ENCODE measurements at regions not wholly inside any gene's neighbourhood (a gene's known extent, or its start where the extent isn't known, plus 50 kb on each side); places are given as distances from the start of the nearest gene placed in this dataset.

DNA sequence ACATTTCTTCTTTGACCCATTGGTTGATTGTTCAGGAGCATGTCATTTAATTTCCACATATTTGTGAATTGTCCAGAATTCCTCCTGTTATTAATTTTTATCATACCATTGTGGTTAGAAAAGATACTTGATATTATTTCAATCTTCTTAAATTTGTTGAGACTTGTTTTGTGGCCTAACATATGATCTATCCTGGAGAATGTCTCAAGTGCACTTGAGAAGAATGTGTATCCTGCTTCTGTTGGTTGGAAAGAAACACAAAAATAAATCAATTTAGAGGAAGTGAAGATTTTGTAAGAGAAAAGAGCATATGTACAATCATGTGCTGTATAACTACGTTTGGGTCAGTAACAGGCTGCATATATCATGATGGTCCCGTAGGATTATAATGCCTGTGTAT is 118.6 kb upstream of the CDC42EP3 start:
- DNase-seq (ENCODE audit: extremely low spot score) = no peak
- POLR2A ChIA-PET = no interaction called here
- TF ChIP-seq, protein P1, sequence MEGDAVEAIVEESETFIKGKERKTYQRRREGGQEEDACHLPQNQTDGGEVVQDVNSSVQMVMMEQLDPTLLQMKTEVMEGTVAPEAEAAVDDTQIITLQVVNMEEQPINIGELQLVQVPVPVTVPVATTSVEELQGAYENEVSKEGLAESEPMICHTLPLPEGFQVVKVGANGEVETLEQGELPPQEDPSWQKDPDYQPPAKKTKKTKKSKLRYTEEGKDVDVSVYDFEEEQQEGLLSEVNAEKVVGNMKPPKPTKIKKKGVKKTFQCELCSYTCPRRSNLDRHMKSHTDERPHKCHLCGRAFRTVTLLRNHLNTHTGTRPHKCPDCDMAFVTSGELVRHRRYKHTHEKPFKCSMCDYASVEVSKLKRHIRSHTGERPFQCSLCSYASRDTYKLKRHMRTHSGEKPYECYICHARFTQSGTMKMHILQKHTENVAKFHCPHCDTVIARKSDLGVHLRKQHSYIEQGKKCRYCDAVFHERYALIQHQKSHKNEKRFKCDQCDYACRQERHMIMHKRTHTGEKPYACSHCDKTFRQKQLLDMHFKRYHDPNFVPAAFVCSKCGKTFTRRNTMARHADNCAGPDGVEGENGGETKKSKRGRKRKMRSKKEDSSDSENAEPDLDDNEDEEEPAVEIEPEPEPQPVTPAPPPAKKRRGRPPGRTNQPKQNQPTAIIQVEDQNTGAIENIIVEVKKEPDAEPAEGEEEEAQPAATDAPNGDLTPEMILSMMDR (IDR thresholded peaks at IDR 0.05; ENCODE audit: control extremely low read depth, extremely low read depth, low read depth, missing control alignments) = no peak
- CTCF ChIA-PET = no interaction called here

DNA sequence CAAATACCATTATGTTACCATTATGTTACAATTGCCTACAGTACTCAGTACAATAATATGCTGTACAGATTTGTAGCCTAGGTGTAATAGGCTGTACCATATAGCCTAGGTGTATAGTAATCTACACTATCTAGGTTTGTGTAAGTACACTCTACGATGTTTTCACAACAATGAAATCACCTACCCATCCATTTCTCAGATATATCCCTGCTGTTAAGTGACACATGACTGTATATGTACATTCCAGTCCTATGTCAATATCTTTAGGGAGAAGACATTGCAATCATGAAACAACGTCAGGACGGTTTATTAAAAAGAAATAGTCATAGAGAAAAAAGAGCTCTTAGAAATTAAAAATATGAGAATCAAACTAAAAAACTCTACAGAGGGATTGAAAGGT is 119.0 kb upstream of the CDC42EP3 start:
- ChIA-PET POLR2A (no interaction called here), CTCF (no interaction called here)
- no peak for DNase-seq (ENCODE audit: extremely low spot score)
- TF ChIP-seq, protein P1 (IDR thresholded peaks at IDR 0.05; ENCODE audit: control extremely low read depth, extremely low read depth, low read depth, missing control alignments) = no peak

DNA sequence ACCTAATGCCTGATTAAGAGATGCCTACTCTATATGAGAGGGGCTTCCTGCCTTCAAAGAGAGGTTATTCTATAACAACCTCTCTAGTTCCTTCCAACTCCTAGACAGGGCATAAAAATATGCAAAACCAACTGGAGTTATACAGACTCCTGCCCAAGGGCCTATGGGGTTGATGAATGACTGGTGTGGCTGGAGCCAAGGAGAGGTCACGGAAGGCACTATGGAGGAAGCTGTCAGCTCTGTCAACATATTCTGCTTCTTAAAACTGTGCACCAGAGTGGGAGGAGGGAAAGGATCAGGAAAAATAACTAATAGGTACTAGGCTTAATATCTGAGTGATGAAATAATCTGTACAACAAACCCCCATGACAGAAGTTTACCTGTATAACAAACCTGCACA is 120.9 kb upstream of the CDC42EP3 start:
- ChIA-PET CTCF (interaction anchor here (0.8 to 2.2 kb wide), 4 partner anchors 9 to 20 kb away, joined by 3 to 7 read pairs (median 4); no protein-coding TSS in a partner anchor), POLR2A (no interaction called here)
- TF ChIP-seq, protein P1 (IDR thresholded peaks at IDR 0.05; ENCODE audit: control extremely low read depth, extremely low read depth, low read depth, missing control alignments) = no peak
- DNase-seq (ENCODE audit: extremely low spot score) = no peak

DNA sequence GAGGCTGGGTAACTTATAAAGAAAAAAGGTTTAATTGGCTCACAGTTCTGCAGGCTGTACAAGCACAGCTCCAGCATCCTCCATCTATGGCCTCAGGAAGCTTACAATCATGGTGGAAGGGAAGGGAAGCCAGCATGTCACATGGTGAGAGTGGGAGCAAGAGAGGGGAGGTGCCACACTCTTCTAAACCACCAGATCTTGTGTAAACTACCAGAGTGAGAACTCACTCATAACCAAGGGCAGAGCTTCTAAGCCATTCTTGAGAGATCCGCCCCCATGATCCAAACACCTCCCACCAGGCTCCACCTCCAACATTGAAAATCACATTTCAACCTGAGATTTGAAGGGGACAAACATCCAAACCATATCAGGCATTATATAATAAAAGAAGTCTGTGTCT is 121.6 kb upstream of the CDC42EP3 start:
- TF ChIP-seq, protein P1 (IDR thresholded peaks at IDR 0.05; ENCODE audit: control extremely low read depth, extremely low read depth, low read depth, missing control alignments) = no peak
- POLR2A ChIA-PET = no interaction called here
- CTCF ChIA-PET = interaction anchor here (0.8 to 2.2 kb wide), 3 partner anchors 9 to 20 kb away, joined by 3 to 7 read pairs (median 6); no protein-coding TSS in a partner anchor
- no peak for DNase-seq (ENCODE audit: extremely low spot score)

DNA sequence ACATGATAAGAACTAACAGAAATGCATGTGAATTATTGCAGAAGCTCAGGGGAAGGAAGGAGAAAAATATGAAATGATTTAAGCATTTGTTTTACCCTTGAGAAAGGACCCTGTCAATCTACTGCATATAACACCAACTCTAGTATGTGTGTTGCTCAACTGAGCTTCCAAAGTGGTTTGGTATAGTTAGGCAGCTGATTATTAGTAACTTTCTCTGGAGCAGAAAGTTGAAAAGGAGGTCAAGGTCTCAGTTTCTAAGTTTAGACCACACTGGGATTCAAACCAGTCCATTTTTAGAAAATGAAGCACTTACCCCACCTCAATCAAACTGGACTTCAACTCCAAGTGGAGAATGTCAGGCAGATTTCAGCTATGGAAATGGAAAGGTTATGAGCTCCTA is 123.3 kb upstream of the CDC42EP3 start:
- ChIA-PET CTCF (interaction anchor here (0.7 to 1.7 kb wide), 6 partner anchors 10 to 380 kb away, joined by 3 to 5 read pairs (median 4); no protein-coding TSS in a partner anchor), POLR2A (no interaction called here)
- TF ChIP-seq, protein P1 (IDR thresholded peaks at IDR 0.05; ENCODE audit: control extremely low read depth, extremely low read depth, low read depth, missing control alignments) = no peak
- no peak for DNase-seq (ENCODE audit: extremely low spot score)

DNA sequence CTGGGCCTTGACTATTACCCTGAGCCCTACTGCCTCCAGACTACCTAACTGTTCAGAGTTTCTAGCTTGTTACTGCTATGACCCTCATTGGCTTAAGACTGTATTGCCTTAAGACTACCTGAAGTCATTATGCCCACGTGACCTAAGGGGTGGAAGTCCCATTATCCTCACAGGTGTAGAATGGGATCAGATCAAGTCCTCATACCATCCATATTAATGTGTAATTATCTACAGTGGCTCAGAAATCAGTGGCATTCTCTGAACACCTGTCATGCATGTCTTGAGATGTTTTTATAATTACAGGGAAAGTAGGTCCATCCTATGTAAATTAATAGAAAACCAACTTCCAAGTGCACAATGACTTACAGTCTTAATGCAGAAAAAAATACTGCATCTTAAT is 124.0 kb upstream of the CDC42EP3 start:
- TF ChIP-seq, protein P1 (IDR thresholded peaks at IDR 0.05; ENCODE audit: control extremely low read depth, extremely low read depth, low read depth, missing control alignments) = no peak
- ChIA-PET POLR2A (no interaction called here), CTCF (interaction anchor here (1.1 kb wide), 1 partner anchor 29 kb away, joined by 3 read pairs; no protein-coding TSS in a partner anchor)
- no peak for DNase-seq (ENCODE audit: extremely low spot score)
